ENCODE measurements at regions not wholly inside any gene's neighbourhood (a gene's known extent, or its start where the extent isn't known, plus 50 kb on each side); places are given as distances from the start of the nearest gene placed in this dataset.

DNA sequence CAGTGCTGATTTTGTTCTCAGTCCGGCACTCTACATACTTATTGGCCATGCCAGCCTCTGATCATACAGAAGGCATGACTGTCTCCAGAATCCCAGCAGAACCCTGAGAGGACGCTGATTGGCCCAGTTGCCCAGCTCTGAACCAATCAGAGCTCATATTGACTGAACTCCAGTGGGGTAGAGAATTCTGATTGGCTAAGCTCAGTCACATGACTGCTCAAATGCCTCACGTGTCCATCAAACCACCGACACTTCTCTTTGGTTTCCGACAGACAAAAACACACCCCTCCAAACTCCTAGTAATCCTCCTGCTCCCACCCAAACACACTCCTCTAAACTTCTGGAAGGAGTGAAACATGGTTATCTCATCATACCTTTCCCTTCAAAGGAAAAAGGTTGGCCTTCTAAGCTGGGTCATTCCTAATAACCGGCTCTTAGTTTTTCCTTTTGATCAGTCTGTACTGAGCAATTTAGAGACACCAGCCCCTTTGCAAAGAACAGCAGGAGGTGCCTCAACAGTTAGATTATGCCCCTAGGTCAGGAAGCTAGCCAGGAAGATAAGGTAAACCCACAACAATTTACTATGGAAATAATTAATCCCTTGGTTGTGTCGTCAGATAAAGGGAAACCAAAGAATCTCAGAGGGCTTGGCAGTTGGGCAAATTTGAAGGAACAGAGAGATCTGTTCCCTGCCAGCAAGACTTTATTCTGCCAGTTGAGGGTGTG is 187.8 kb downstream of the TLE3 start:
- WGBS, 3 donors, result 37 to 71% (median 58%) methylated on average over 7 of the region's 7 CpGs
- Histone ChIP-seq H3K9me3 (ENCODE audit: control insufficient read depth in 2 of 2, insufficient read depth in 1 of 2, low read depth in 1 of 2, low read length in 1 of 2) (no peaks in the 10 kb centered on the region), H3K4me1 (ENCODE audit: control insufficient read depth in 3 of 3, insufficient read depth in 2 of 3, low read depth in 1 of 3, low read length in 2 of 3) (peaks cover 0 to 2% (median 0%) of the 10 kb centered on the region in 3 donors), H3K36me3 (ENCODE audit: control insufficient read depth in 3 of 3, insufficient read depth in 2 of 3, low read depth in 1 of 3, low read length in 3 of 3) (no peaks in the 10 kb centered on the region), H3K4me3 (ENCODE audit: low read depth in 1 of 3, low read length in 3 of 3) (no peak overlapping the region), H3K27me3 (ENCODE audit: control insufficient read depth in 3 of 3, insufficient read depth in 3 of 3, low read length in 3 of 3) (no peaks in the 10 kb centered on the region), H3K27ac (ENCODE audit: low read depth in 1 of 3, low read length in 2 of 3) (no peak overlapping the region)
- DNase-seq (peak in 1 of 2 donors; percentile 7), FAIRE-seq (no peak)

DNA sequence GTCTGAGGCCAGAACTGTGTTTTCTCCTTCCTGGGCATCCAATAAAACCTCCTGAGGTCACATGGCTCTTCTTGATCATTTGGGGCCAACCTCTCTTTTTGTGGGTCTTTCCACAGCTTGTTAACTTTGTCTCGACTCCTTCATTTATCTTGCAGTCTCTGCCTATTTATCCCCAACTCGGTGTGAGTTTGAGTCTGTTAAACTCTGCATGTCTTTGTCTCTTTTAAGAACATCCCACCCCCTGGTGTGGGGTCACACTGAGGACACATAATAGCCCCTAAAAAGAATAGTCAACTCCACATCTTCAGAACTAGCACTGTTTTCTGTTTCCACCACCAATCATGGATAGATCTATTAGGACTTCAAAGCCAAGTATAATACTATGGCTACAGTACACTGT is 187.2 kb downstream of the TLE3 start:
- 64 to 80% (median 76%) methylated on average over 2 of the region's 2 CpGs for WGBS, 3 donors

DNA sequence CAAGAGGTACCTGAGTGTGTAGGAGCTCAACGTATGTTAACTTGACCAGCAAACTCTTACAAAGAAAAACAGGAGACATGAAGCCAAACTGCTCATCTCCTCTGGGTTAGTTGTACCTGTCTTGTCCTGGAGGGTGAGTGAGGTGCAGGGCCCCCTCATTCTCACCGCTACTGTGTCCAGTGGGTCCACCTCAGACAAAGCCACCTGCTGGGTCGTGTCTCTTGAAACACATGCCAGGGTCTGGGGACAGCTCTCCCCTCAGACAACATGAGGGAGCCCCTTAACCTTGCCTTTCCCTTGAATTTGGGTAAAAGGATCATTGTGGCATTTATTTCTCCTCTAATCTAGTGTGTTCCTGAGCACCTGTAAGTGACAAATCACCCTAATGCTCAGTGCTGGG is 185.6 kb downstream of the TLE3 start:
- Histone ChIP-seq H3K4me1 (ENCODE audit: control insufficient read depth in 3 of 3, insufficient read depth in 2 of 3, low read depth in 1 of 3, low read length in 2 of 3) (peaks cover 0 to 2% (median 0%) of the 10 kb centered on the region in 3 donors), H3K36me3 (ENCODE audit: control insufficient read depth in 3 of 3, insufficient read depth in 2 of 3, low read depth in 1 of 3, low read length in 3 of 3) (no peaks in the 10 kb centered on the region), H3K9me3 (ENCODE audit: control insufficient read depth in 2 of 2, insufficient read depth in 1 of 2, low read depth in 1 of 2, low read length in 1 of 2) (no peaks in the 10 kb centered on the region), H3K27ac (ENCODE audit: low read depth in 1 of 3, low read length in 2 of 3) (no peak overlapping the region), H3K4me3 (ENCODE audit: low read depth in 1 of 3, low read length in 3 of 3) (no peak overlapping the region), H3K27me3 (ENCODE audit: control insufficient read depth in 3 of 3, insufficient read depth in 3 of 3, low read length in 3 of 3) (no peaks in the 10 kb centered on the region)
- FAIRE-seq, result no peak
- 85 to 93% (median 88%) methylated on average over 3 of the region's 3 CpGs for WGBS, 3 donors
- no peak for DNase-seq

More for the DNA sequence above, 187.2 kb downstream of the TLE3 start:
- Histone ChIP-seq H3K27me3 (ENCODE audit: control insufficient read depth in 3 of 3, insufficient read depth in 3 of 3, low read length in 3 of 3) (no peaks in the 10 kb centered on the region), H3K36me3 (ENCODE audit: control insufficient read depth in 3 of 3, insufficient read depth in 2 of 3, low read depth in 1 of 3, low read length in 3 of 3) (no peaks in the 10 kb centered on the region), H3K9me3 (ENCODE audit: control insufficient read depth in 2 of 2, insufficient read depth in 1 of 2, low read depth in 1 of 2, low read length in 1 of 2) (no peaks in the 10 kb centered on the region), H3K4me3 (ENCODE audit: low read depth in 1 of 3, low read length in 3 of 3) (no peak overlapping the region), H3K4me1 (ENCODE audit: control insufficient read depth in 3 of 3, insufficient read depth in 2 of 3, low read depth in 1 of 3, low read length in 2 of 3) (peaks cover 0 to 2% (median 0%) of the 10 kb centered on the region in 3 donors), H3K27ac (ENCODE audit: low read depth in 1 of 3, low read length in 2 of 3) (no peak overlapping the region)
- DNase-seq (no peak), FAIRE-seq (no peak)

GRCh38 chr15:69914040-69914439 is 183.7 kb downstream of the TLE3 start:
- Histone ChIP-seq H3K36me3 (ENCODE audit: control insufficient read depth in 3 of 3, insufficient read depth in 2 of 3, low read depth in 1 of 3, low read length in 3 of 3) (no peaks in the 10 kb centered on the region), H3K4me3 (ENCODE audit: low read depth in 1 of 3, low read length in 3 of 3) (no peak overlapping the region), H3K9me3 (ENCODE audit: control insufficient read depth in 2 of 2, insufficient read depth in 1 of 2, low read depth in 1 of 2, low read length in 1 of 2) (no peaks in the 10 kb centered on the region), H3K27me3 (ENCODE audit: control insufficient read depth in 3 of 3, insufficient read depth in 3 of 3, low read length in 3 of 3) (no peaks in the 10 kb centered on the region), H3K4me1 (ENCODE audit: control insufficient read depth in 3 of 3, insufficient read depth in 2 of 3, low read depth in 1 of 3, low read length in 2 of 3) (peaks cover 0 to 2% (median 0%) of the 10 kb centered on the region in 3 donors), H3K27ac (ENCODE audit: low read depth in 1 of 3, low read length in 2 of 3) (no peak overlapping the region)
- DNase-seq (no peak), FAIRE-seq (no peak)
- 79 to 86% (median 85%) methylated on average over 9 of the region's 9 CpGs for WGBS, 3 donors

GRCh38 chr15:69914960-69915359 is 182.8 kb downstream of the TLE3 start:
- Histone ChIP-seq H3K9me3 (ENCODE audit: control insufficient read depth in 2 of 2, insufficient read depth in 1 of 2, low read depth in 1 of 2, low read length in 1 of 2) (no peaks in the 10 kb centered on the region), H3K36me3 (ENCODE audit: control insufficient read depth in 3 of 3, insufficient read depth in 2 of 3, low read depth in 1 of 3, low read length in 3 of 3) (no peaks in the 10 kb centered on the region), H3K27me3 (ENCODE audit: control insufficient read depth in 3 of 3, insufficient read depth in 3 of 3, low read length in 3 of 3) (no peaks in the 10 kb centered on the region), H3K4me3 (ENCODE audit: low read depth in 1 of 3, low read length in 3 of 3) (no peak overlapping the region), H3K4me1 (ENCODE audit: control insufficient read depth in 3 of 3, insufficient read depth in 2 of 3, low read depth in 1 of 3, low read length in 2 of 3) (no peaks in the 10 kb centered on the region), H3K27ac (ENCODE audit: low read depth in 1 of 3, low read length in 2 of 3) (no peak overlapping the region)
- DNase-seq (peak; percentile 1 to 13), FAIRE-seq (no peak)
- WGBS, 3 donors, result 30 to 59% (median 51%) methylated on average over 2 of the region's 2 CpGs

- no peak for DNase-seq
- FAIRE-seq, result no peak
- WGBS, 3 donors, result 87 to 92% (median 90%) methylated on average over 6 of the region's 6 CpGs
These were observed 181.4 kb downstream of the TLE3 start for GRCh38 chr15:69916169-69916785.

GRCh38 chr15:69917056-69917455 is 180.7 kb downstream of the TLE3 start:
- 83 to 95% (median 94%) methylated on average over 2 of the region's 2 CpGs for WGBS, 3 donors
- H3K27me3 ChIP-seq (ENCODE audit: control insufficient read depth in 3 of 3, insufficient read depth in 3 of 3, low read length in 3 of 3), result peaks cover 0 to 3% (median 0%) of the 10 kb centered on the region in 3 donors
- no peak overlapping the region for H3K27ac ChIP-seq (ENCODE audit: low read depth in 1 of 3, low read length in 2 of 3)
- no peaks in the 10 kb centered on the region for H3K9me3 ChIP-seq (ENCODE audit: control insufficient read depth in 2 of 2, insufficient read depth in 1 of 2, low read depth in 1 of 2, low read length in 1 of 2)
- H3K4me3 ChIP-seq (ENCODE audit: low read depth in 1 of 3, low read length in 3 of 3), result no peak overlapping the region
- H3K4me1 ChIP-seq (ENCODE audit: control insufficient read depth in 3 of 3, insufficient read depth in 2 of 3, low read depth in 1 of 3, low read length in 2 of 3), result no peaks in the 10 kb centered on the region
- no peak for FAIRE-seq
- no peak for DNase-seq
- no peaks in the 10 kb centered on the region for H3K36me3 ChIP-seq (ENCODE audit: control insufficient read depth in 3 of 3, insufficient read depth in 2 of 3, low read depth in 1 of 3, low read length in 3 of 3)

More at GRCh38 chr15:69916169-69916785, 181.4 kb downstream of the TLE3 start:
- Histone ChIP-seq H3K27me3 (ENCODE audit: control insufficient read depth in 3 of 3, insufficient read depth in 3 of 3, low read length in 3 of 3) (no peaks in the 10 kb centered on the region), H3K27ac (ENCODE audit: low read depth in 1 of 3, low read length in 2 of 3) (no peak overlapping the region), H3K4me1 (ENCODE audit: control insufficient read depth in 3 of 3, insufficient read depth in 2 of 3, low read depth in 1 of 3, low read length in 2 of 3) (no peaks in the 10 kb centered on the region), H3K4me3 (ENCODE audit: low read depth in 1 of 3, low read length in 3 of 3) (no peak overlapping the region), H3K36me3 (ENCODE audit: control insufficient read depth in 3 of 3, insufficient read depth in 2 of 3, low read depth in 1 of 3, low read length in 3 of 3) (no peaks in the 10 kb centered on the region), H3K9me3 (ENCODE audit: control insufficient read depth in 2 of 2, insufficient read depth in 1 of 2, low read depth in 1 of 2, low read length in 1 of 2) (no peaks in the 10 kb centered on the region)

- Histone ChIP-seq H3K4me1 (ENCODE audit: control insufficient read depth in 3 of 3, insufficient read depth in 2 of 3, low read depth in 1 of 3, low read length in 2 of 3) (no peaks in the 10 kb centered on the region), H3K36me3 (ENCODE audit: control insufficient read depth in 3 of 3, insufficient read depth in 2 of 3, low read depth in 1 of 3, low read length in 3 of 3) (no peaks in the 10 kb centered on the region), H3K27me3 (ENCODE audit: control insufficient read depth in 3 of 3, insufficient read depth in 3 of 3, low read length in 3 of 3) (peaks cover 0 to 3% (median 0%) of the 10 kb centered on the region in 3 donors), H3K27ac (ENCODE audit: low read depth in 1 of 3, low read length in 2 of 3) (no peak overlapping the region), H3K9me3 (ENCODE audit: control insufficient read depth in 2 of 2, insufficient read depth in 1 of 2, low read depth in 1 of 2, low read length in 1 of 2) (peaks cover 0 to 4% of the 10 kb centered on the region in 2 donors), H3K4me3 (ENCODE audit: low read depth in 1 of 3, low read length in 3 of 3) (no peak overlapping the region)
- DNase-seq (no peak), FAIRE-seq (no peak)
- WGBS, 3 donors, result 58 to 72% (median 60%) methylated on average over 5 of the region's 5 CpGs
These were observed 177.9 kb downstream of the TLE3 start for GRCh38 chr15:69919816-69920215.

All from small intestine (tissue), 7 donors.